ENCODE measurements at regions not wholly inside any gene's neighbourhood (a gene's known extent, or its start where the extent isn't known, plus 50 kb on each side); places are given as distances from the start of the nearest gene placed in this dataset.

DNA sequence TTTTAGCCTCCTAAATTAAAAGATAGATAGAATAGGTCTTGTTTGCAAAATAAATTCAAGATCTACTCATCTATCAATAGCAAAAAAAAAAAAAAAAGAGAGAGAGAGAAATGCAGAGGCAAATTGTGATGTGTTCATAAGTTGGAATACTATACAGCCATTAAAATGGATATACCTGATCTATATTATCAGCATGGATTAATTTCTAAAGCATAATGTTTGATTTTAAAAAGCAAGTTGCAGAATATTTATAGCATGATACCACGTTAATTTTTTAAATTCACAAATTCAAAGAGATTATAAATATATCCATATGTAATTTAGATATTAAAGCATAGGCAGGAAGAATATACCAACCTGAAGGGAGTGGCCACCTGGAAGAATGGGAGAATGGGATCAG is 114.9 kb upstream of the PTPRT start:
- DNase-seq = no peak

DNA sequence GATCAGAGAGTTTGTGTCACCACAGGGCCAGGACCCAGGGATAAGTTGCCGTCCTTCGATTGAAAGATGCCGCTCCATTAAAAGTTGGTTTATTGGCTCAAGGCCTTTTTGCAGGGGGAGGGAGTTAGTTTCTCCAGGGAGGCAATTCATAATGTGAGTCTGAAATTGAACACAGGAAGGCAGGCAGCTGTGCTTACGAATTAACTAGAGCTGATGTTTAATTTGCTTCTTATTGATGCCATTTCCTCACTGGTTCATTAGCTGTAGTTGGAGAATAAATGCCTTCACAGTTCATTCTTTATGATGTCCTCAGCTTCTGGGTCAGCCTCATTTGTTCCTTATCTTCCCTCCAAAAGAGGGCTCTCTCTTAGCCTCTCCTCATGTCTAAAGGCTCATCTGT is 113.2 kb upstream of the PTPRT start:
- DNase-seq = no peak

- DNase-seq = no peak
Observed at GRCh38 chr20:43300901-43301300, 111.2 kb upstream of the PTPRT start.

DNA sequence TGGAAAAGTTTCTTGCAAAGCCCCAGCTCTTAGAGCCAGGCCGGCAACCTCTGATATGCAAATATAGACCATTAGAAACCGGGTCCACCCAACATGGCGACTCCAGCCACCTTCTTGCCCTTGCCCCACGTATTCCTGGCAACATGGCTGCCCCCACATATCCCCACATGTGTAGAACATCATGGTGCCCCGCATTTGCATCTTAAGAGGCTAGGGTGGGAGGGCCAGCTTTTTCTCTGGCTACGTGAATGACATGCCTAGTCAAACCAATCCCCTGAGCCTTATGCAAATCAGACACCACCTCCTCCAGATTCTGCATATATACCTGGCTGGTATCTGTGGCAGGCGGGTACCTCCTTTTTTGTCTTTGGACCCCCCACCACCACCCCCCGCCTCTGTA is 106.1 kb upstream of the PTPRT start:
- DNase-seq = no peak

DNA sequence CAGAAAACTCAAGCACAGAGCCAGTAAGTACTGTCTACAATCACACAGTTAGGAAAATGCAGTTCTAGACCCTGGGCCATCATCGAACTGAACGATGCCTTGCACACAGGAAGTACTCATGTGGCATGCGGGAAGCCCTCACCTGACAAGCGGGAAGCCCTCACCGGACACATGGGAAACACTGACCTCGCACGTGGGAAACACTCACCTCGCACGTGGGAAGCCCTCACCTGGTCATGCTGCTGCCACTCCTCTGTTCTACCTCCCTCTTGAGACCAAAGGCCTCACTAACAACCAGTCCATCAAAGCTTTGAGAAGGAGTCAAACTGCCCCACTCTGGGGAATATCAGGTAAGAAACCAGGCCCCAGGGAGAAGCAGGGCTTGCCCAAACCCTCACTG is 105.6 kb upstream of the PTPRT start:
- no peak for DNase-seq

DNA sequence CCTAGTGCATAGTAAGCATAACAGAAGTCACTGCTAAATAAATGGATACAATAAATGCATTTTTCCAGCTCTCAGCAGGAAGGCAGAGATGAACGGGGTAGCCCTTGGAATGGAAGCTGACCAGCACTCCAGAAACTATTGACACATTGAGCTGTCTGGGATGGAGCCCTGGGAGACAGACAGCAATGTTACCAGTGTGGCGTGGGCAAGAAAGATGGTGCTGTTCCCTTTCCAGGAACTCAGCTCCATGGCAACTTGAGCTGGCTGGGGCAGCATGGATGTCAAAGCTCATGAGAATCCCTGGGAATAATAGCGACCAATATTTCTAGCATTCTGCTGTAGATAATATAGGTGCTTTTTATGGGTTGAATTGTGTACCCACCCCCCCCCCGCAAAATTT is 104.3 kb upstream of the PTPRT start:
- no peak for DNase-seq

DNA sequence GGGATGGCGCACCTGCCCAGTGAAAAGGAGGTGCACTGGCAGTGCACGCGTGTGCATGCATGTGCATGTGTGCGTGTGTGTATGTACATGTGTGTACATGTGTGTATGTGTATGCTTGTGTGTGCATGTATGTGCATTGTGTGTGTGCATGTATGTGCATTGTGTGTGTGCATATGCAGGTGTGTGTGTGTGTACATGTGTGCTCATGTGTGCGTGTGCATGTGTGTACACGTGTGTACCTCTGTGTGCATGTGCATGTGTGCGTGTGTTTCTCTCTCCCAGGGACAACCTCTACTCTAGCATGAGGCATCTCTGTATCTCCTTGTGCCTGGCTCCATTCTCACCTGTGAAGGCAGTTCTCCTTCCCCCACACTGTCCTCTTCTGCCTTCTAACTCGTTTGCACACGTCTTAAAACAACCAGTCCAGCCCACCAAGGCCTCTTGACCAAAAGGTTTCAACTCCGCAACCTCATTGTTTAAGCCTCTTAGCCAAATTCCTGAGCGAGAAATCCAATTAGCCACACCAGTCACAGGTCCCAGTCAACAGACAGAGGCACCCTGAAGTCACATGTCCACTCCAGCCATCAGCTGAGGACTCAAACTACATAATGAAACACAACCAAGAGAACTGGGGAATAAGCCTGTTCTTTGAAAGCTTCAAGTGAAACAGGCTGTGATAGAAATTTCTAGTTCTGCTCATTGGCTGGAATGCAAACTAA is 103.5 kb upstream of the PTPRT start:
- DNase-seq = no peak

DNA sequence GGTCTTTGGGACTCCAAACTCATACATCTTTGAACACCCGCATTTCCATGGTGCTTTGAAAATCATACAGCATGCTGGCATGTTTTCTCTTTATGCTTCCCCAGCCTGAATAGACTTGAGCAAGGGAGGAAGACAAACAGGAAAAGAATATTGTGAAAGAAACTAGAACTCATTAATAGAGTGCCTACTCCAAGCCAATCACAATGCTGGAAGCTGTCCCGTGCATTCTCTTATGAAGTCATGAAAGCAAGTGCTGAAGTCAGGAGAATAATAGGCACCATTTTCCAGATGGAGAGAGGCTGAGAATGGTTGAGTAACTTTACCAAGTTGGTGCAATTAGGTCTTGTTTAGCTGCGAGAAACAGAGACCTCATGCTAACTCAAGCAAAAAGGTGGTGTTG is 102.5 kb upstream of the PTPRT start:
- DNase-seq = no peak

DNA sequence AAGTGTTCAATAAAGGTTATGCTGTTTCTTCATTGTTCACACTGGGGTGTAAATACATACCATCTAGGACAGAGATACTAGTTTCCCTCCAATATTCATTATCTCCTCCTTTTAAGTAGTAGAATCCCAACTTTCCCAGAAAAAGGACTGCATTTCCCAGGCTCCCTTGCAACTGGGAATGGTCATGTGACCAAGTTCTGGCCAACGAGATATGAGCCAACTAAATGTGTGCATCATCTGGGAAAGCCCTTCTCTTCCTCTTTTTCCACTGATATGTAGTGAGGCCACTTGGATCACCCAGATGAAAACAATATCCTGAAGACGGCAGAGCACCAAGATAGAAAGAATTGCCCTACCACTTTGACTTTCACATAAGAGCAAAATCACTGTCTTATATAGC is 97.9 kb upstream of the PTPRT start:
- DNase-seq = no peak

GRCh38 chr20:43285170-43285569 is 95.5 kb upstream of the PTPRT start:
- DNase-seq = no peak

- peak; percentile 54 for DNase-seq
Observed at GRCh38 chr20:43284486-43284885, 94.8 kb upstream of the PTPRT start.

- no peak for DNase-seq
Observed at GRCh38 chr20:43283126-43283525, 93.4 kb upstream of the PTPRT start.

- DNase-seq = no peak
Observed at GRCh38 chr20:43271980-43272379, 82.3 kb upstream of the PTPRT start.

- DNase-seq = no peak
Observed at GRCh38 chr20:43265449-43265848, 75.7 kb upstream of the PTPRT start.

DNA sequence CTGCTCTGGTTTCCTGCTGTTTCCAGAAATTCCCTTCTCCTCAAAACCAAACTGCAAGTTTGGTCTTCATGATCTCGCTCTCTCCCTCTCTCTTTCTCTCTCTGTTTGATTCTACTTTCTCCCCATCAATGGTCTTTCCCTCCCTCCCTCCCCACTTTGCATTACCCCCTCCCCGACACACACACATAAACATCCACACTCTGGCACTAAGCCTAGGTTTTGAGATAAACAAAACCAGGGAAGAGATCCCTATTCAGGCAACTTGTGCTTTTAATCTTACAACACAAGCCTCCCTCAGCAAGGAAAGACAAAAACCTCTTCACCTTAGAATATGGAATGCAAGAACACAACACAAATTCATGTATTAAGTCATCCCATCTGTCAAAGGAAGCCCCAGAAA is 73.5 kb upstream of the PTPRT start:
- DNase-seq = no peak

DNA sequence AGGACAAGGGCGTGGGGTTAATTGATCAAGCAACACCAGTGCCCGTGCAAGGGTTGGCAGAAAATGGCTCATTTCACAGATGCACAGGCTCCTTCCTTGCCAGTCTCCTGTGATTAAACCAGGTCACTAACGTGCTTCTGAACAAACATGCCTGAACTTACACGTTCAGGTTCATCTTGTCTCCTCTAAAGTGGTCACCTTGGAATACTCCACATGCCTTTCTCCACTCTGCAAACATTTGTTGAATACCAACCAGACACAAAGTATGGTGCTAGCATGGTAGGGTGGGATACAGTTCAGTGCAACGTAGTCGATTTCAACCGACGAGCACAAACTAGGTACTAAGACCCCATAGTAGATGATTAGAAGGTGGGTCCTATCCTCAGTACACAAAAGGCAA is 72.6 kb upstream of the PTPRT start:
- no peak for DNase-seq

GRCh38 chr20:43255877-43256276 is 66.2 kb upstream of the PTPRT start:
- no peak for DNase-seq

- DNase-seq = no peak
Observed at GRCh38 chr20:43252761-43253160, 63.1 kb upstream of the PTPRT start.

- DNase-seq = no peak
Observed at GRCh38 chr20:43248341-43248740, 58.6 kb upstream of the PTPRT start.

DNA sequence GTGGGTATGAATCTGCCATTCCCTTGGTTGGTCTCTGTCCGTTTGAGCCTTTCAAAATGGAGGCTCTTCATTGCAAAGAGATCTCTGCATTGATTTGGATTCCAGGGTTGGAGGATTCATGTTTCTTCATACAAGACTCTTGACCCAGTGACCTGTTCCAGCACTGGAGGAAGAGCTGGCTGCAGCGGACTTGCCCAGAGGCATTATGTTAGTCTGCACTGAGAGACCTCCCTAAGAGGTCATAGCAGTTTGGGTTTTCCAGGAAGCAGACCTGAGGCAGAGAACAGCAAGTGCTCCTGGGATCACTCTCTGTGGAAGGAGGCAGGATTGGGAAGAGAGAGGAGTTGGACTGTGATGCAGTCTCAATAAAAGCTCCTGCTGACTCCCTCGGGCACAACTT is 57.7 kb upstream of the PTPRT start:
- DNase-seq = no peak

DNA sequence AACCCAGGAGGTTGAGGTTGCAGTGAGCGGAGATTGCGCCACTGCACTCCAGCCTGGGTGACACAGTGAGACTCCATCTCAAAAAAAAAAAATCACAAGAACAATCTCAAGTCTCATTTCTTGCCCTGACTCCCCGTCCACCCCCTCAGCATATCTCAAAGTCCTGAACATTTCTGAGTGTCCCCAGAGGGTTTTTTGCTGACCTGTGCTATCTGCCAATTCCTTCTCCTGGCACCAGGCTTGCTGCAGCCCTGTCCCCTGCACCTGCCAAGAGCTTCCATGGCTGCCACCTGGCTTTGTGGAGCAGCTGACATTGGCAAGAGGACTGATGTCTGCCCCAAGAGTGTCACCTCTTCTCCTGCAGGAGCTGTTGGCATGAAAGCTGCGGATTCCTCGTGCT is 54.9 kb upstream of the PTPRT start:
- no peak for DNase-seq

DNA sequence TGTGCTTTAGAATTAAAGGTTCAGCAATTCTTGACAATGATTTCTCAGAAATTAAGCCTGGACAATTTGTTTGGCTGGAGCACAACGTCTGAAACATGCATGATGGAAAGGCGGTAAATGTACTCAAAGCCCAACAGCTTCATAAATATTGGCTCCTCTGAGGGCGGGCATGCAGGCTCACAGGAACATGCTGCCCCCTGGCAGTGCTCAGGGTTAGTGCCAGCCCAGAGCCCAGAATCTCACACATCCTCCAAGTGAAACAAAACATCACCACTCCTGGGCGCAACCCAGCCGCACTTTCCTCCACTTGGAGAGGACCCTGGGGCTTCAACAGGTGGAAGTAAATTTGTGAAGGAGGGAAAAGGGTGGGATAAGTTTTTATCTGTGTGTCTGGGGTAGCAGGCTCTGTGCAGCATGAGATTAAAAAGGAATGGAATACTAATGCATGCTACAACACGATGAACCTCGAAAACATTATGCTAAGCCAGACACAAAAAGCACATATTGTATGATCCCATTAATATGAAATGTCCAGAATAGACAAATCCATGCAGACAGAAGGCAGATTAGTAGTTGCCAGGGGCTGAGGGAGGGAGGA is 54.1 kb upstream of the PTPRT start:
- DNase-seq = peak; percentile 51

DNA sequence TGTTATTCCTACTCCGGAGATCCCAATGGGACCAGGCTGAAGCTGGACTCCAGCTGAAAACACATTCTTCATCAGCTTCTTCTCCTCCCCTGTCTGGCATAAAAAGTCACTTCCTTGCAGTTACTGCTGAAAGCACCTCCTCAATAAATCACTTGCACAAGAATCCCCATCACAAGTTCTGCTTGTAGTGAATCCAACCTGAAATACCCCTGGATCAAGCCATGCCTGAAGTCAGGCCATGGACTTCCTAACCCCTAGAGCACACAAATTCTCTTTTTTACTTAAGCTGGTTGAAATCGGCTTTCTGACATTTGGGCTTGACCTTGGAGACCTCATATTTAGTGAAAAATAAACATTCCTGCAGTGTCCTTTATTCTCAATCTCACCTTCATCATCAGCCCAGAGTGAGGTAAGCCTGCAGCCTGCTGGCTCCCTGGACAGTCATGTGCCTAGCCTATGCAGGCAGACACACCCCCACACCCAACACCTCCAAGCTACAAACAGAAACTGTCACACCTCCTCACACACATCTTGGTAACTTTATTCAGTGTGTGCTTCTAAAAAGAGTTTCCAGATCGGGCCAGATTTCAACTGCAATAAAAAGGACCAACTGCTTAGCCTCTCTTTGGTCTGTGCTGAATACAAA is 51.5 kb upstream of the PTPRT start:
- no peak for DNase-seq

Measured in hematopoietic multipotent progenitor cell treated with erythropoietin and hydrocortisone succinate and interleukin-3 and kit ligand, for 4 days (in vitro differentiated cells).